ENCODE measurements at regions not wholly inside any gene's neighbourhood (a gene's known extent, or its start where the extent isn't known, plus 50 kb on each side); places are given as distances from the start of the nearest gene placed in this dataset.
A peak's percentile ranks its signal among the peaks of the same experiment; 100 is the strongest.

DNA sequence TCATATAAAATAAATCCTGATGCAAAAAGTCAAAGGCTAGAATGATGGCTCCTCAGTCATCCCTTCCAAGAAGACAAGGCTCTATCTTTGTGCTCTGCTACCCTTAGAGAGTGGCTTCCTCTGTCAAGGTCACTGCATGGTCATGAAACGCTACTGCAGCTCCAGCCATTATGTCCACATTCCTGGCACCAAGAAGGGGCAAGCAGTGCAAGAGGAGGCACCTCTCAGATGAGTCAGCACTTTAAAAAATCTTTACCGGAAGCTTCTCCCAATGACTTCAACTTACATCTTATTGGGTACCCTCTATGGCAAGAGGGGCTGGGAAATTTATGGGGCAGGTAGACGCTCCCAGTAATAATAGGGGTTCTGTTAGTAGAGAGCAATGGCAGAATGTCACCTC, 129.5 kb upstream of the CPEB4 start (continued):
- TF ChIP-seq MAFG (tag; conservative IDR thresholded peaks at IDR 0.05) (peak; percentile 91), POLR2A (conservative IDR thresholded peaks at IDR 0.05) (no peak), BRF2 (IDR thresholded peaks at IDR 0.05; ENCODE audit: borderline replicate concordance, insufficient read depth, insufficient read length) (no peak), ZFP30 (CRISPR knock-in tag; IDR thresholded peaks at IDR 0.05; ENCODE audit: borderline replicate concordance) (no peak), SMAD4 (CRISPR knock-in tag; conservative IDR thresholded peaks at IDR 0.05) (no peak), IRF2 (CRISPR knock-in tag; IDR thresholded peaks at IDR 0.05) (no peak), KAT2B (IDR thresholded peaks at IDR 0.05; ENCODE audit: low read depth, low read length) (no peak), NEUROD1 (IDR thresholded peaks at IDR 0.05; ENCODE audit: borderline replicate concordance, low read depth, low read length, partially characterized antibody) (no peak), NFE2 (IDR thresholded peaks at IDR 0.05; ENCODE audit: low read depth) (peak; percentile 81), SREBF2 (CRISPR knock-in tag; IDR thresholded peaks at IDR 0.05) (no peak), ZKSCAN1 (IDR thresholded peaks at IDR 0.05; ENCODE audit: low read depth, low read length) (no peak), CBX5 (IDR thresholded peaks at IDR 0.05; ENCODE audit: borderline replicate concordance, low read depth) (no peak), ZNF316 (IDR thresholded peaks at IDR 0.05) (peak; percentile 92), PRPF4 (IDR thresholded peaks at IDR 0.05; ENCODE audit: insufficient read depth, low read depth, low read length, poor library complexity, severe bottlenecking) (no peak), ZNF592 (IDR thresholded peaks at IDR 0.05) (0 out of 2 replicates have a peak, but pooled peaks have one; percentile 27), SMARCB1 (IDR thresholded peaks at IDR 0.05; ENCODE audit: insufficient read length, low read depth) (no peak), FOXA1 (IDR thresholded peaks at IDR 0.05; ENCODE audit: borderline replicate concordance) (no peak), NCOA2 (IDR thresholded peaks at IDR 0.05; ENCODE audit: partially characterized antibody in 2 of 2) (no peak), SREBF1 (IDR thresholded peaks at IDR 0.05; ENCODE audit: borderline replicate concordance, low read depth, low read length) (no peak), ZNF445 (CRISPR knock-in tag; IDR thresholded peaks at IDR 0.05; ENCODE audit: low read depth) (no peak)
- TF ChIP-seq, protein P1, sequence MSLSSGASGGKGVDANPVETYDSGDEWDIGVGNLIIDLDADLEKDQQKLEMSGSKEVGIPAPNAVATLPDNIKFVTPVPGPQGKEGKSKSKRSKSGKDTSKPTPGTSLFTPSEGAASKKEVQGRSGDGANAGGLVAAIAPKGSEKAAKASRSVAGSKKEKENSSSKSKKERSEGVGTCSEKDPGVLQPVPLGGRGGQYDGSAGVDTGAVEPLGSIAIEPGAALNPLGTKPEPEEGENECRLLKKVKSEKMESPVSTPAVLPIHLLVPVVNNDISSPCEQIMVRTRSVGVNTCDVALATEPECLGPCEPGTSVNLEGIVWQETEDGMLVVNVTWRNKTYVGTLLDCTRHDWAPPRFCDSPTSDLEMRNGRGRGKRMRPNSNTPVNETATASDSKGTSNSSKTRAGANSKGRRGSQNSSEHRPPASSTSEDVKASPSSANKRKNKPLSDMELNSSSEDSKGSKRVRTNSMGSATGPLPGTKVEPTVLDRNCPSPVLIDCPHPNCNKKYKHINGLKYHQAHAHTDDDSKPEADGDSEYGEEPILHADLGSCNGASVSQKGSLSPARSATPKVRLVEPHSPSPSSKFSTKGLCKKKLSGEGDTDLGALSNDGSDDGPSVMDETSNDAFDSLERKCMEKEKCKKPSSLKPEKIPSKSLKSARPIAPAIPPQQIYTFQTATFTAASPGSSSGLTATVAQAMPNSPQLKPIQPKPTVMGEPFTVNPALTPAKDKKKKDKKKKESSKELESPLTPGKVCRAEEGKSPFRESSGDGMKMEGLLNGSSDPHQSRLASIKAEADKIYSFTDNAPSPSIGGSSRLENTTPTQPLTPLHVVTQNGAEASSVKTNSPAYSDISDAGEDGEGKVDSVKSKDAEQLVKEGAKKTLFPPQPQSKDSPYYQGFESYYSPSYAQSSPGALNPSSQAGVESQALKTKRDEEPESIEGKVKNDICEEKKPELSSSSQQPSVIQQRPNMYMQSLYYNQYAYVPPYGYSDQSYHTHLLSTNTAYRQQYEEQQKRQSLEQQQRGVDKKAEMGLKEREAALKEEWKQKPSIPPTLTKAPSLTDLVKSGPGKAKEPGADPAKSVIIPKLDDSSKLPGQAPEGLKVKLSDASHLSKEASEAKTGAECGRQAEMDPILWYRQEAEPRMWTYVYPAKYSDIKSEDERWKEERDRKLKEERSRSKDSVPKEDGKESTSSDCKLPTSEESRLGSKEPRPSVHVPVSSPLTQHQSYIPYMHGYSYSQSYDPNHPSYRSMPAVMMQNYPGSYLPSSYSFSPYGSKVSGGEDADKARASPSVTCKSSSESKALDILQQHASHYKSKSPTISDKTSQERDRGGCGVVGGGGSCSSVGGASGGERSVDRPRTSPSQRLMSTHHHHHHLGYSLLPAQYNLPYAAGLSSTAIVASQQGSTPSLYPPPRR (CRISPR knock-in tag; IDR thresholded peaks at IDR 0.05; ENCODE audit: borderline replicate concordance): no peak

Data from K562 (cell line).